Ecto neural progenitor cell (in vitro differentiated cells): ENCODE measurements at regions not wholly inside any gene's neighbourhood (a gene's known extent, or its start where the extent isn't known, plus 50 kb on each side); places are given as distances from the start of the nearest gene placed in this dataset.
"Not testable (repeated sequence)": the region's sequence is repeated elsewhere in the genome, so short reads cannot be mapped to it uniquely, and the experiment has no call there.

Source experiments
- DNase-seq: peaks from one replicate; pipeline ENCODE4 v3.0.0-alpha.2; 2018; ENCODE audit warnings: low spot score

- DNase-seq, result no peak
Observed at GRCh38 chr21:35748678-35749314, 311.5 kb downstream of the SETD4 start.

GRCh38 chr21:35743571-35743970, 316.8 kb downstream of the SETD4 start:
- no peak for DNase-seq

- DNase-seq, result no peak
Observed at GRCh38 chr21:35738347-35738961, 321.9 kb downstream of the SETD4 start.

GRCh38 chr21:35737899-35738346, 322.4 kb downstream of the SETD4 start:
- no peak for DNase-seq

GRCh38 chr21:35737449-35737848, 322.9 kb downstream of the SETD4 start:
- DNase-seq, result no peak

- DNase-seq, result no peak
Observed at GRCh38 chr21:35732788-35733187, 327.5 kb downstream of the SETD4 start.

GRCh38 chr21:35730325-35730724, 330.0 kb downstream of the SETD4 start:
- DNase-seq, result no peak

GRCh38 chr21:35727830-35728229, 332.5 kb downstream of the SETD4 start:
- no peak for DNase-seq

- DNase-seq, result no peak
Observed at GRCh38 chr21:35724156-35724555, 336.2 kb downstream of the SETD4 start.

- no peak for DNase-seq
Observed at GRCh38 chr21:35721701-35722100, 338.6 kb downstream of the SETD4 start.

GRCh38 chr21:35720208-35720731, 340.1 kb downstream of the SETD4 start:
- no peak for DNase-seq

- DNase-seq, result no peak
Observed at GRCh38 chr21:35719080-35719479, 341.2 kb downstream of the SETD4 start.

- no peak for DNase-seq
Observed at GRCh38 chr21:35716876-35717565, 343.3 kb downstream of the SETD4 start.

GRCh38 chr21:35713914-35714313, 346.4 kb downstream of the SETD4 start:
- DNase-seq, result no peak

- DNase-seq, result no peak
Observed at GRCh38 chr21:35711661-35712060, 348.7 kb downstream of the SETD4 start.

- DNase-seq, result no peak
Observed at GRCh38 chr21:35711213-35711612, 349.1 kb downstream of the SETD4 start.

- not testable (repeated sequence) for DNase-seq
Observed at GRCh38 chr21:35709990-35710389, 350.3 kb downstream of the SETD4 start.

GRCh38 chr21:35705888-35706287, 354.4 kb downstream of the SETD4 start:
- DNase-seq, result no peak

- no peak for DNase-seq
Observed at GRCh38 chr21:35705237-35705887, 355.0 kb downstream of the SETD4 start.

- DNase-seq, result no peak
Observed at GRCh38 chr21:35703704-35704103, 356.6 kb downstream of the SETD4 start.

GRCh38 chr21:35699361-35699760, 361.0 kb downstream of the SETD4 start:
- no peak for DNase-seq

GRCh38 chr21:35697321-35697808, 363.0 kb downstream of the SETD4 start:
- DNase-seq, result no peak
